PFSK-1 (cell line): ENCODE measurements at regions not wholly inside any gene's neighbourhood (a gene's known extent, or its start where the extent isn't known, plus 50 kb on each side); places are given as distances from the start of the nearest gene placed in this dataset.

Experiments
- FOXP2 ChIP-seq: optimal IDR thresholded peaks from 2 replicates; pipeline ENCODE3; 2011; ENCODE audit warnings: borderline replicate concordance, control low read depth, inconsistent platforms; ENCODE audit not compliant: insufficient read depth; ENCODE audit errors: extremely low read length, extremely low read depth
- POLR2AphosphoS5 ChIP-seq: IDR thresholded peaks from 2 replicates; pipeline ENCODE4 v1.6.1; 2012; ENCODE audit warnings: low read depth, mild to moderate bottlenecking, control low read depth, low read length, moderate library complexity
- REST ChIP-seq, 2 experiments: IDR thresholded peaks; 2 replicates each; pipeline versions ENCODE4 v1.6.1 to v1.8.0; 2011 to 2012; ENCODE audit warnings: low read depth in 2 of 2, low read length in 2 of 2, control low read depth in 1 of 2, inconsistent platforms in 1 of 2, mild to moderate bottlenecking in 1 of 2, moderate library complexity in 1 of 2; ENCODE audit not compliant: insufficient read depth in 1 of 2
- SIN3A ChIP-seq: IDR thresholded peaks from 2 replicates; pipeline ENCODE4 v1.6.1; 2012; ENCODE audit warnings: mild to moderate bottlenecking, low read length, moderate library complexity, borderline replicate concordance; ENCODE audit not compliant: insufficient read depth
- TAF1 ChIP-seq: IDR thresholded peaks from 2 replicates; pipeline ENCODE4 v1.6.1; 2012; ENCODE audit warnings: low read length, control low read depth, borderline replicate concordance; ENCODE audit not compliant: insufficient read depth

DNA sequence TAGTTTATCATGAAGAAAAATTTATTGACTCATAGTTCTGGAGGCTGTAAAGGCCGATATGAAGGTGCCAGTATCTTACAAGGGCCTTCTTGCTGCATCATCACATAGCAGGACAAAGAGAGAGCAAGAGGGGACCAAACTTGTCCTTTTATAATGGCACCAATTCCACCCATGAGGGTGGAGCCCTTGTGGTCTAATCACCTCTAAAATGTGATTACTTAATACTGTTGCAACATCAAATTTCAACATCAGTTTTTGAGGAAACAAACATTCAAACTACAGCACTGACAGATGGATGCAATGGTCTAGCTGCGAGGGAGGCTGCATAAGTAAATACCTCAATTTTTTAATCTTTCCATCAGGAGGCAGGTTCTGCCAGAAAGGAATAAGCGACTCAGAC, 76.7 kb upstream of the LAMA2 start:
- no peak for TF ChIP-seq FOXP2
- no peak for TF ChIP-seq TAF1
- no peak for TF ChIP-seq POLR2AphosphoS5
- TF ChIP-seq REST (IDR thresholded peaks at IDR 0.05; ENCODE audit: insufficient read depth in 1 of 2, low read depth in 2 of 2, low read length in 2 of 2), result no peak
- TF ChIP-seq SIN3A, result no peak

DNA sequence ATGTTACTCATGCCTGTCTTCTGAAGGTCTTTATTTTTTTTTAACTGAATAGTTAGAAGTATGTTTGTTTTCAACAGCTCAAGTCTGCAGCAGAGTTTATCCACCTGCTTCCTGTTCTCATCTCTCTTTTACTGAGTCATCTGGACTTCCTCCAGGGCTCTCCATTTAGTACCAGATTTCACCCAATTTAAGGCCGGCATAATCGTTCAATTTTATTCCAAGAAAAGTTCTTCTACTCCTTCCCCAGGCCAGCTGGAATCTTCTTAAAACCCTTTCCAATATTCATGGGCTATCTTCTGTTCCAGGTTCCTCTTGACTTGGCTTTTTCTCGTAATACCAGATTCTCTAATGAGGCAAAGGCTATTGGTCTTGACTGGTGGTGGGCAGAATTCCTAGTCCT, 79.0 kb upstream of the LAMA2 start:
- TF ChIP-seq FOXP2 (no peak), SIN3A (no peak), POLR2AphosphoS5 (no peak), TAF1 (no peak), REST (IDR thresholded peaks at IDR 0.05; ENCODE audit: insufficient read depth in 1 of 2, low read depth in 2 of 2, low read length in 2 of 2) (no peak)

DNA sequence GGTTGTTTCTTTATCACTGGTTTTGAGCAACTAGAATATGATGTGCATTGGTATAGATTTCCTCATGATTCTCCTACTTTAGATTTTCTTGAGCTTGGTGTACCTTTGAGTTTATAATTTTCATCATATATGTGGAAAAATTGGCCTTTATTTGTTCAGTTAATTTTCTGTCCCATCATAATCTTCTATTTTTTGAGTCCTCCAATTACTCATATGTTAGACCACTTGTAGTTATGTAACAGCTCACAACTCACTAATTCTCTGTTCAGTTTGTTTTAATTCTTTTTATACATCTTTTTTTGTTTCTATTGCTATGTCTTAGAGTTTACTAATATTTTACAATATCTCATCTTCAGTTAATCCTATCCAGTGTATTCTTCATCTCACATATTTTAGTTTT, 81.3 kb upstream of the LAMA2 start:
- TF ChIP-seq REST (IDR thresholded peaks at IDR 0.05; ENCODE audit: insufficient read depth in 1 of 2, low read depth in 2 of 2, low read length in 2 of 2) (no peak), POLR2AphosphoS5 (no peak), FOXP2 (no peak), TAF1 (no peak), SIN3A (no peak)

- TF ChIP-seq SIN3A, result no peak
- no peak for TF ChIP-seq POLR2AphosphoS5
- TF ChIP-seq TAF1, result no peak
- no peak for TF ChIP-seq FOXP2
Measured at GRCh38 chr6:128784266-128784665, 98.7 kb upstream of the LAMA2 start.

DNA sequence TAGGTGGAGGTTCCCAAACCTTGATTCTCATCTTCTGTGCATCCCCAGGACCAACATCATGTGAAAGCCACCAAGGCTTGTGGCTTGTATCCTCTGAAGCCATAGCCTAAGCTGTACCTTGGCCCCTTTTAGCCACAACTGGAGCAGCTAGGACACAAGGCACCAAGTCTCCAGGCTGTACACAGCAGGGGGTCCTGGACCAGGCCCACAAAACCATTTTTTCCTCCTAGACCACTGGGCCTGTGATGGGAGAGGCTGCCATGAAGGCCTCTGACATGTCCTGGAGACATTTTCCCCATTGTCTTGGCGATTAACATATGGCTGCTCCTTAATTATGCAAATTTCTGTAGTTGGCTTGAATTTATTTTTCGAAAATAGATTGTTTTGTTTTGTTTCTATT, 114.8 kb upstream of the LAMA2 start:
- no peak for TF ChIP-seq POLR2AphosphoS5
- no peak for TF ChIP-seq FOXP2
- no peak for TF ChIP-seq TAF1
- no peak for TF ChIP-seq REST (IDR thresholded peaks at IDR 0.05; ENCODE audit: insufficient read depth in 1 of 2, low read depth in 2 of 2, low read length in 2 of 2)
- no peak for TF ChIP-seq SIN3A
